SK-N-SH treated with all-trans-retinoic acid at 6 μM for 48 hours (cell line): ENCODE measurements at regions not wholly inside any gene's neighbourhood (a gene's known extent, or its start where the extent isn't known, plus 50 kb on each side); places are given as distances from the start of the nearest gene placed in this dataset.

Experiments used
- BACH2 ChIP-seq: fragments of 250-450 bp; sonication (Bioruptor Pico); IDR thresholded peaks from 2 replicates; pipeline ENCODE4 v1.9.0; 2021; ENCODE audit warnings: mild to moderate bottlenecking, borderline replicate concordance
- CSRNP3 ChIP-seq: fragments of 250-450 bp; sonication (Bioruptor Pico); IDR thresholded peaks from 2 replicates; pipeline ENCODE4 v1.5.1; 2021; ENCODE audit warnings: mild to moderate bottlenecking, moderate library complexity
- GLIS3 ChIP-seq: fragments of 250-450 bp; sonication (Bioruptor Pico); IDR thresholded peaks from 2 replicates; pipeline ENCODE4 v1.5.0; 2020; ENCODE audit warnings: mild to moderate bottlenecking, moderate library complexity
- POU6F1 ChIP-seq: fragments of 250-450 bp; sonication (Bioruptor Pico); IDR thresholded peaks from 2 replicates; pipeline ENCODE4 v1.8.0; 2021; ENCODE audit warnings: low read depth, mild to moderate bottlenecking, moderate library complexity, borderline replicate concordance
- RARB ChIP-seq: fragments of 250-450 bp; sonication (Bioruptor Pico); IDR thresholded peaks from 2 replicates; pipeline ENCODE4 v1.8.0; 2021; ENCODE audit warnings: mild to moderate bottlenecking, moderate library complexity
- SNAI2 ChIP-seq: fragments of 250-450 bp; sonication (Bioruptor Pico); IDR thresholded peaks from 2 replicates; pipeline ENCODE4 v1.5.0; 2020; ENCODE audit warnings: mild to moderate bottlenecking, moderate library complexity
- ZFP3 ChIP-seq: fragments of 250-450 bp; sonication (Bioruptor Pico); IDR thresholded peaks from 2 replicates; pipeline ENCODE4 v1.5.0; 2020; ENCODE audit warnings: mild to moderate bottlenecking, moderate library complexity
- ZNF70 ChIP-seq: fragments of 450-650 bp; formaldehyde crosslinking; IDR thresholded peaks from 2 replicates; pipeline ENCODE4 v1.5.0; 2020; ENCODE audit warnings: mild to moderate bottlenecking, moderate library complexity
- ZNF8 ChIP-seq: fragments of 450-650 bp; formaldehyde crosslinking; IDR thresholded peaks from 2 replicates; pipeline ENCODE4 v1.5.0; 2020; ENCODE audit warnings: mild to moderate bottlenecking, moderate library complexity
- TF ChIP-seq, protein P1 (sequence below): fragments of 250-450 bp; sonication (Bioruptor Pico); IDR thresholded peaks from 2 replicates; pipeline ENCODE4 v1.8.0; 2020; ENCODE audit warnings: mild to moderate bottlenecking, moderate library complexity, borderline replicate concordance

DNA sequence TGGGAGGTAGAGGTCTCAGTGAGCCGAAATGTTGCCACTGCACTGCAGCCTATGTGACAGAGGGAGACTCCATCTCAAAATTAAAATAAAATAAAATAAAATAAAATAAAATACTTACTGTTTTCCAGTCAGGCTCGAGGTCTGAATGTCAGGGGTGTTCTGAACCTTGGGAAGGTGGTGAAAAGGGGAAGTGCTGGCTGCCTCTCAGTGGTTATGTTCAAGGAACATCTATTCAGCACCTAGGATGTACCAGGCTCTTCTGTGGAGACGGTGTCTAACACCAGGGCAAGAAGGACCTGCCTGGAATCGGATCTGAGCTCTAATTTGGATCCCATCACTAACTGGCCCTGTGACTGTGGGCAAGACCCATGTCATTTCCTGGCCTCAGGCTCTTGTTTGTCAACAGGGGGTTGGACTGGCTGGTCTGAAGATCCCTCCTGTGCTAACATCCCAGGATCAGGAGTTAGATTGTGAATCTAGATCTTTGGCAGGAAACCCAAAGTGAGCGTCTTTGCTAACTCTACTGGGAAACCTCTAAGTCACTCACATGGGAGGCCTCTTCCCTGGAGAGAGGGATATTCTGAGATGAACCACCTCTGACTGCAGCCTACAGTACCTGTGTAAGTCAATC is 63.4 kb upstream of the SIRPG start:
- TF ChIP-seq BACH2 (CRISPR knock-in tag) (no peak), ZNF8 (CRISPR knock-in tag) (no peak), SNAI2 (CRISPR knock-in tag) (no peak), GLIS3 (CRISPR knock-in tag) (no peak), POU6F1 (CRISPR knock-in tag) (no peak), RARB (no peak), CSRNP3 (CRISPR knock-in tag) (no peak), ZNF70 (no peak), ZFP3 (CRISPR knock-in tag) (no peak)
- TF ChIP-seq, protein P1, sequence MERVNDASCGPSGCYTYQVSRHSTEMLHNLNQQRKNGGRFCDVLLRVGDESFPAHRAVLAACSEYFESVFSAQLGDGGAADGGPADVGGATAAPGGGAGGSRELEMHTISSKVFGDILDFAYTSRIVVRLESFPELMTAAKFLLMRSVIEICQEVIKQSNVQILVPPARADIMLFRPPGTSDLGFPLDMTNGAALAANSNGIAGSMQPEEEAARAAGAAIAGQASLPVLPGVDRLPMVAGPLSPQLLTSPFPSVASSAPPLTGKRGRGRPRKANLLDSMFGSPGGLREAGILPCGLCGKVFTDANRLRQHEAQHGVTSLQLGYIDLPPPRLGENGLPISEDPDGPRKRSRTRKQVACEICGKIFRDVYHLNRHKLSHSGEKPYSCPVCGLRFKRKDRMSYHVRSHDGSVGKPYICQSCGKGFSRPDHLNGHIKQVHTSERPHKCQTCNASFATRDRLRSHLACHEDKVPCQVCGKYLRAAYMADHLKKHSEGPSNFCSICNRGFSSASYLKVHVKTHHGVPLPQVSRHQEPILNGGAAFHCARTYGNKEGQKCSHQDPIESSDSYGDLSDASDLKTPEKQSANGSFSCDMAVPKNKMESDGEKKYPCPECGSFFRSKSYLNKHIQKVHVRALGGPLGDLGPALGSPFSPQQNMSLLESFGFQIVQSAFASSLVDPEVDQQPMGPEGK (CRISPR knock-in tag) = no peak
